ENCODE measurements at regions not wholly inside any gene's neighbourhood (a gene's known extent, or its start where the extent isn't known, plus 50 kb on each side); places are given as distances from the start of the nearest gene placed in this dataset.
A peak's percentile ranks its signal among the peaks of the same experiment; 100 is the strongest.

GRCh38 chr16:66289051-66289680, 77.3 kb upstream of the CDH5 start:
- DNase-seq (ENCODE audit: low spot score), result no peak

- DNase-seq (ENCODE audit: low spot score), result no peak
Measured at GRCh38 chr16:66287926-66288325, 78.6 kb upstream of the CDH5 start.

GRCh38 chr16:66287416-66287815, 79.1 kb upstream of the CDH5 start:
- no peak for DNase-seq (ENCODE audit: low spot score)

- DNase-seq (ENCODE audit: low spot score), result no peak
Measured at GRCh38 chr16:66286527-66286926, 80.0 kb upstream of the CDH5 start.

GRCh38 chr16:66278604-66279262, 87.8 kb upstream of the CDH5 start:
- DNase-seq (ENCODE audit: low spot score), result no peak

- DNase-seq (ENCODE audit: low spot score), result no peak
Measured at GRCh38 chr16:66278111-66278531, 88.4 kb upstream of the CDH5 start.

GRCh38 chr16:66277311-66278070, 89.0 kb upstream of the CDH5 start:
- no peak for DNase-seq (ENCODE audit: low spot score)

GRCh38 chr16:66275775-66276428, 90.6 kb upstream of the CDH5 start:
- no peak for DNase-seq (ENCODE audit: low spot score)

- DNase-seq (ENCODE audit: low spot score), result no peak
Measured at GRCh38 chr16:66274335-66275110, 92.0 kb upstream of the CDH5 start.

- no peak for DNase-seq (ENCODE audit: low spot score)
Measured at GRCh38 chr16:66273644-66274334, 92.7 kb upstream of the CDH5 start.

GRCh38 chr16:66273053-66273452, 93.4 kb upstream of the CDH5 start:
- DNase-seq (ENCODE audit: low spot score), result no peak

- no peak for DNase-seq (ENCODE audit: low spot score)
Measured at GRCh38 chr16:66272461-66272860, 94.0 kb upstream of the CDH5 start.

GRCh38 chr16:66271074-66272060, 95.1 kb upstream of the CDH5 start:
- DNase-seq (ENCODE audit: low spot score), result no peak

- peak; percentile 34 for DNase-seq (ENCODE audit: low spot score)
Measured at GRCh38 chr16:66270333-66270927, 96.1 kb upstream of the CDH5 start.

- DNase-seq (ENCODE audit: low spot score), result no peak
Measured at GRCh38 chr16:66269617-66270332, 96.7 kb upstream of the CDH5 start.

GRCh38 chr16:66267292-66268014, 99.0 kb upstream of the CDH5 start:
- no peak for DNase-seq (ENCODE audit: low spot score)

- no peak for DNase-seq (ENCODE audit: low spot score)
Measured at GRCh38 chr16:66266436-66267291, 99.8 kb upstream of the CDH5 start.
